ENCODE measurements at regions not wholly inside any gene's neighbourhood (a gene's known extent, or its start where the extent isn't known, plus 50 kb on each side); places are given as distances from the start of the nearest gene placed in this dataset.

DNA sequence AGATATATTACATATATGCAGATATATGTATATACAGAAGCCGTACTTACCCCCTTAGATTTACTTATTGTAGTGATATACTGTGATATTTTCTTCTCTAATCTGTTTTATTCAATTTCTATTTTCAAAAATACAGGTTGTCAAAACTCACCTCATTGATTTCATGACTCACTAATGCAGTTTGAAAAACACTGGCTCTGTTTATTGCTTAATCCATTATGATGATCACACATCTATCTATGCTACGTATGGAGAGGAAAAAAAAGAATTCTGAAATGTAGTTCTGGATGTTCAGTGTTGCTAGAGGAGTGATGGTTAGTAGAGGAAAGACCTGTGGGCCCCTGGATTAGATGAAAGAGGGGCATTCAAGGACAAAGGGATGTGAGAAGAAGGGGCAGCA, 121.0 kb upstream of the RPS23 start (continued):
- TF ChIP-seq, protein P1, sequence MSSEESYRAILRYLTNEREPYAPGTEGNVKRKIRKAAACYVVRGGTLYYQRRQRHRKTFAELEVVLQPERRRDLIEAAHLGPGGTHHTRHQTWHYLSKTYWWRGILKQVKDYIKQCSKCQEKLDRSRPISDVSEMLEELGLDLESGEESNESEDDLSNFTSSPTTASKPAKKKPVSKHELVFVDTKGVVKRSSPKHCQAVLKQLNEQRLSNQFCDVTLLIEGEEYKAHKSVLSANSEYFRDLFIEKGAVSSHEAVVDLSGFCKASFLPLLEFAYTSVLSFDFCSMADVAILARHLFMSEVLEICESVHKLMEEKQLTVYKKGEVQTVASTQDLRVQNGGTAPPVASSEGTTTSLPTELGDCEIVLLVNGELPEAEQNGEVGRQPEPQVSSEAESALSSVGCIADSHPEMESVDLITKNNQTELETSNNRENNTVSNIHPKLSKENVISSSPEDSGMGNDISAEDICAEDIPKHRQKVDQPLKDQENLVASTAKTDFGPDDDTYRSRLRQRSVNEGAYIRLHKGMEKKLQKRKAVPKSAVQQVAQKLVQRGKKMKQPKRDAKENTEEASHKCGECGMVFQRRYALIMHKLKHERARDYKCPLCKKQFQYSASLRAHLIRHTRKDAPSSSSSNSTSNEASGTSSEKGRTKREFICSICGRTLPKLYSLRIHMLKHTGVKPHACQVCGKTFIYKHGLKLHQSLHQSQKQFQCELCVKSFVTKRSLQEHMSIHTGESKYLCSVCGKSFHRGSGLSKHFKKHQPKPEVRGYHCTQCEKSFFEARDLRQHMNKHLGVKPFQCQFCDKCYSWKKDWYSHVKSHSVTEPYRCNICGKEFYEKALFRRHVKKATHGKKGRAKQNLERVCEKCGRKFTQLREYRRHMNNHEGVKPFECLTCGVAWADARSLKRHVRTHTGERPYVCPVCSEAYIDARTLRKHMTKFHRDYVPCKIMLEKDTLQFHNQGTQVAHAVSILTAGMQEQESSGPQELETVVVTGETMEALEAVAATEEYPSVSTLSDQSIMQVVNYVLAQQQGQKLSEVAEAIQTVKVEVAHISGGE (CRISPR knock-in tag; IDR thresholded peaks at IDR 0.05), result no peak
- TF ChIP-seq, protein P2, sequence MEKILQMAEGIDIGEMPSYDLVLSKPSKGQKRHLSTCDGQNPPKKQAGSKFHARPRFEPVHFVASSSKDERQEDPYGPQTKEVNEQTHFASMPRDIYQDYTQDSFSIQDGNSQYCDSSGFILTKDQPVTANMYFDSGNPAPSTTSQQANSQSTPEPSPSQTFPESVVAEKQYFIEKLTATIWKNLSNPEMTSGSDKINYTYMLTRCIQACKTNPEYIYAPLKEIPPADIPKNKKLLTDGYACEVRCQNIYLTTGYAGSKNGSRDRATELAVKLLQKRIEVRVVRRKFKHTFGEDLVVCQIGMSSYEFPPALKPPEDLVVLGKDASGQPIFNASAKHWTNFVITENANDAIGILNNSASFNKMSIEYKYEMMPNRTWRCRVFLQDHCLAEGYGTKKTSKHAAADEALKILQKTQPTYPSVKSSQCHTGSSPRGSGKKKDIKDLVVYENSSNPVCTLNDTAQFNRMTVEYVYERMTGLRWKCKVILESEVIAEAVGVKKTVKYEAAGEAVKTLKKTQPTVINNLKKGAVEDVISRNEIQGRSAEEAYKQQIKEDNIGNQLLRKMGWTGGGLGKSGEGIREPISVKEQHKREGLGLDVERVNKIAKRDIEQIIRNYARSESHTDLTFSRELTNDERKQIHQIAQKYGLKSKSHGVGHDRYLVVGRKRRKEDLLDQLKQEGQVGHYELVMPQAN (conservative IDR thresholded peaks at IDR 0.05), result no peak
- TF ChIP-seq CHD4 (IDR thresholded peaks at IDR 0.05), result no peak
- no peak for TF ChIP-seq RAD51 (IDR thresholded peaks at IDR 0.05)
- no peak for TF ChIP-seq BMI1 (IDR thresholded peaks at IDR 0.05; ENCODE audit: borderline replicate concordance)
- TF ChIP-seq ZNF687 (IDR thresholded peaks at IDR 0.05), result no peak
- TF ChIP-seq TARDBP (IDR thresholded peaks at IDR 0.05; ENCODE audit: borderline replicate concordance), result no peak
- TF ChIP-seq RFX5 (IDR thresholded peaks at IDR 0.05; ENCODE audit: low read depth, low read length), result no peak
- TF ChIP-seq, protein P3, sequence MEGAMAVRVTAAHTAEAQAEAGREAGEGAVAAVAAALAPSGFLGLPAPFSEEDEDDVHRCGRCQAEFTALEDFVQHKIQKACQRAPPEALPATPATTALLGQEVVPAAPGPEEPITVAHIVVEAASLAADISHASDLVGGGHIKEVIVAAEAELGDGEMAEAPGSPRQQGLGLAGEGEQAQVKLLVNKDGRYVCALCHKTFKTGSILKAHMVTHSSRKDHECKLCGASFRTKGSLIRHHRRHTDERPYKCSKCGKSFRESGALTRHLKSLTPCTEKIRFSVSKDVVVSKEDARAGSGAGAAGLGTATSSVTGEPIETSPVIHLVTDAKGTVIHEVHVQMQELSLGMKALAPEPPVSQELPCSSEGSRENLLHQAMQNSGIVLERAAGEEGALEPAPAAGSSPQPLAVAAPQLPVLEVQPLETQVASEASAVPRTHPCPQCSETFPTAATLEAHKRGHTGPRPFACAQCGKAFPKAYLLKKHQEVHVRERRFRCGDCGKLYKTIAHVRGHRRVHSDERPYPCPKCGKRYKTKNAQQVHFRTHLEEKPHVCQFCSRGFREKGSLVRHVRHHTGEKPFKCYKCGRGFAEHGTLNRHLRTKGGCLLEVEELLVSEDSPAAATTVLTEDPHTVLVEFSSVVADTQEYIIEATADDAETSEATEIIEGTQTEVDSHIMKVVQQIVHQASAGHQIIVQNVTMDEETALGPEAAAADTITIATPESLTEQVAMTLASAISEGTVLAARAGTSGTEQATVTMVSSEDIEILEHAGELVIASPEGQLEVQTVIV (IDR thresholded peaks at IDR 0.05; ENCODE audit: borderline replicate concordance, partially characterized antibody), result no peak
- no peak for TF ChIP-seq IRF4 (IDR thresholded peaks at IDR 0.05; ENCODE audit: low read depth, low read length)
- TF ChIP-seq MTA3 (IDR thresholded peaks at IDR 0.05; ENCODE audit: borderline replicate concordance, low read length), result no peak

Measured in GM12878 (cell line).